Endothelial cell of umbilical vein (primary cell): ENCODE measurements at regions not wholly inside any gene's neighbourhood (a gene's known extent, or its start where the extent isn't known, plus 50 kb on each side); places are given as distances from the start of the nearest gene placed in this dataset.

Experiments used
- EZH2 ChIP-seq: IDR thresholded peaks from 2 replicates; pipeline ENCODE4 v1.6.1; 2012; ENCODE audit warnings: borderline replicate concordance, low read depth, mild to moderate bottlenecking, moderate library complexity, low read length, inconsistent platforms; ENCODE audit not compliant: severe bottlenecking
- FOS ChIP-seq: IDR thresholded peaks from 2 replicates; pipeline ENCODE4 v1.6.1; 2011; ENCODE audit warnings: mild to moderate bottlenecking, low read length, moderate library complexity, borderline replicate concordance; ENCODE audit not compliant: insufficient read depth
- JUN ChIP-seq: IDR thresholded peaks from 2 replicates; pipeline ENCODE4 v1.6.1; 2011; ENCODE audit warnings: borderline replicate concordance, low read depth; ENCODE audit not compliant: insufficient read length, insufficient read depth
- MYC ChIP-seq: IDR thresholded peaks from one replicate; pipeline ENCODE4 v1.6.1; 2011; ENCODE audit warnings: mild to moderate bottlenecking, low read depth, low read length
- POLR2A ChIP-seq: IDR thresholded peaks from 2 replicates; pipeline ENCODE4 v1.6.1; 2012; ENCODE audit warnings: low read depth, mild to moderate bottlenecking, control low read depth, low read length
- POLR2AphosphoS5 ChIP-seq: IDR thresholded peaks from 2 replicates; pipeline ENCODE4 v1.6.1; 2012; ENCODE audit warnings: low read depth, mild to moderate bottlenecking, control low read depth, low read length, moderate library complexity; ENCODE audit not compliant: insufficient read depth
- TF ChIP-seq, protein P1 (sequence below), 2 donors: IDR thresholded peaks; 1 replicate in 1 of 2; 2 replicates in 1 of 2; pipeline ENCODE4 v1.5.1; 2011; ENCODE audit warnings: low read length in 2 of 2, mild to moderate bottlenecking in 2 of 2, moderate library complexity in 2 of 2, control low read depth in 1 of 2, inconsistent platforms in 1 of 2, low read depth in 1 of 2; ENCODE audit not compliant: insufficient read depth in 1 of 2; ENCODE audit errors: extremely low read depth in 1 of 2
- TF ChIP-seq, protein P2 (sequence below): IDR thresholded peaks from 2 replicates; pipeline ENCODE4 v1.6.1; 2011; ENCODE audit not compliant: insufficient read depth, insufficient read length

DNA sequence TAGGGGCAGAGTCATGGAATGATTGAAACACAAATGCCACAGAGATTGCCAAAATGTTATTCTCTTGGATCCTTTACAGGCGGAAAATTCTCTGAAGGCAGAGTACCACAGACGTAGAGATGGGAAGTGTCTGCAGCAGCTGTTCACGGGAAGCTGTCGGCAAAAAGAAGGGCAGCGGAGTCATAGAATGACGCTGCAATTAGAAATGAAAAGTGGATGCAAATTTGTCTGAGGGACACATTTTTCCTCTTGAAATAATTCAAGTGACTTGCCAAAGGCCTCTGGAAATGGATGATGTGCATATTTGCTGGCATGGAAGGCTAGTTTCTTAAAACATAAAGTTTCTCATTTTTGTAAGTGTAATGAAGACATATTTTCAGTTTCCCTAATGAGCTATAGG lies 77.5 kb upstream of the PLD5 start:
- no peak for TF ChIP-seq POLR2A
- TF ChIP-seq EZH2: no peak
- TF ChIP-seq, protein P1, sequence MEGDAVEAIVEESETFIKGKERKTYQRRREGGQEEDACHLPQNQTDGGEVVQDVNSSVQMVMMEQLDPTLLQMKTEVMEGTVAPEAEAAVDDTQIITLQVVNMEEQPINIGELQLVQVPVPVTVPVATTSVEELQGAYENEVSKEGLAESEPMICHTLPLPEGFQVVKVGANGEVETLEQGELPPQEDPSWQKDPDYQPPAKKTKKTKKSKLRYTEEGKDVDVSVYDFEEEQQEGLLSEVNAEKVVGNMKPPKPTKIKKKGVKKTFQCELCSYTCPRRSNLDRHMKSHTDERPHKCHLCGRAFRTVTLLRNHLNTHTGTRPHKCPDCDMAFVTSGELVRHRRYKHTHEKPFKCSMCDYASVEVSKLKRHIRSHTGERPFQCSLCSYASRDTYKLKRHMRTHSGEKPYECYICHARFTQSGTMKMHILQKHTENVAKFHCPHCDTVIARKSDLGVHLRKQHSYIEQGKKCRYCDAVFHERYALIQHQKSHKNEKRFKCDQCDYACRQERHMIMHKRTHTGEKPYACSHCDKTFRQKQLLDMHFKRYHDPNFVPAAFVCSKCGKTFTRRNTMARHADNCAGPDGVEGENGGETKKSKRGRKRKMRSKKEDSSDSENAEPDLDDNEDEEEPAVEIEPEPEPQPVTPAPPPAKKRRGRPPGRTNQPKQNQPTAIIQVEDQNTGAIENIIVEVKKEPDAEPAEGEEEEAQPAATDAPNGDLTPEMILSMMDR (IDR thresholded peaks at IDR 0.05; ENCODE audit: extremely low read depth in 1 of 2, insufficient read depth in 1 of 2, low read depth in 1 of 2, low read length in 2 of 2): no peak
- TF ChIP-seq FOS: no peak
- TF ChIP-seq POLR2AphosphoS5: no peak
- TF ChIP-seq, protein P2, sequence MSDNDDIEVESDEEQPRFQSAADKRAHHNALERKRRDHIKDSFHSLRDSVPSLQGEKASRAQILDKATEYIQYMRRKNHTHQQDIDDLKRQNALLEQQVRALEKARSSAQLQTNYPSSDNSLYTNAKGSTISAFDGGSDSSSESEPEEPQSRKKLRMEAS: no peak
- no peak for TF ChIP-seq MYC
- no peak for TF ChIP-seq JUN
